ENCODE measurements at regions not wholly inside any gene's neighbourhood (a gene's known extent, or its start where the extent isn't known, plus 50 kb on each side); places are given as distances from the start of the nearest gene placed in this dataset.

- Histone ChIP-seq H3K36me3 (no peaks in the 10 kb centered on the region), H3K4me1 (no peaks in the 10 kb centered on the region), H3K9me3 (no peaks in the 10 kb centered on the region), H3K27ac (no peak overlapping the region), H3K27me3 (no peaks in the 10 kb centered on the region), H3K4me3 (no peak overlapping the region)
- intact Hi-C loops (cut with DNase I; ENCODE audit: low total_unique reads), result no loop called here
- DNase-seq, result no peak
- TF ChIP-seq EP300 (IDR thresholded peaks at IDR 0.05), result no peak
- TF ChIP-seq POLR2A (IDR thresholded peaks at IDR 0.05), result no peak
- no peak for TF ChIP-seq POLR2AphosphoS5 (IDR thresholded peaks at IDR 0.05)
- TF ChIP-seq CTCF (IDR thresholded peaks at IDR 0.05), result no peak
- WGBS, 5 donors, result 54 to 77% (median 73%) methylated on average over 2 of the region's 2 CpGs
Measured at GRCh38 chr12:5264006-5264405, 167.9 kb upstream of the NTF3 start.

DNA sequence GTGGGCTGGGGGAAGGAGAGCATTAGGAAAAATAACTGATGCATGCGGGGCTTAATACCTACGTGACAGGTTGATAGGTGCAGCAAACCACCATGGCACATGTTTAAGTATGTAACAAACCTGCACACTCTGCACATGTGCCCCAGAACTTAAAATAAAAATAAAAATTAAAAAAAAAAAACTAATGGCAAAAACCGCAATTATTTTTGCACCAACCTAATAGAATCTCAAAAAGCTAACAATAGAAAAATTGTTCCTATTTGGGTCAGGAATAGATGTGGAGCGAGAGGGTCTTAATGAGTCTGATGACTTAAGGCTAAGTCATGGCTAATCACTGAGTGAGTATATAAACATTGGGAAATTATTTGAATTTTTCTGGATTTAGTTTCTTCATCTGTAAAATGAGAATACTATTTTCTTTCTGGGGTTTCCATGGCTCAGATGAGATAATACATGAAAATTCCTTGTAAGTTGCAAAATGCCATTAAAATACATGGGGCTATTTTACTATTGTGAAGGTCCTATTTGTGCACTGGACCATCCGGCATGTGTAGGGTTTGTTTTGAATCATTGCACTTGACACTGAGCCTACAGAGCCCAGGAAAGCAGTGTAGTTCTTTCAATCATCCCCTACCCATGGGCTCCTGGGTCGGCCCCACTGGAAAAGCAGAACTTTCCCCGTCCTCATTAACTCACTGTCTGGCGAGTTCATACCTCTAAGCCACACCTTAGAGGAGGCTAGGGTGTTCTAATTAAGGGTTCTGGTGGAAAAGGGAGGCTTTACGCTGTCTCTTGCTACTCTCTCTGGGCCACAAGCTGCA lies 164.1 kb upstream of the NTF3 start:
- 84 to 87% (median 87%) methylated on average over 9 of the region's 9 CpGs for WGBS, 5 donors

DNA sequence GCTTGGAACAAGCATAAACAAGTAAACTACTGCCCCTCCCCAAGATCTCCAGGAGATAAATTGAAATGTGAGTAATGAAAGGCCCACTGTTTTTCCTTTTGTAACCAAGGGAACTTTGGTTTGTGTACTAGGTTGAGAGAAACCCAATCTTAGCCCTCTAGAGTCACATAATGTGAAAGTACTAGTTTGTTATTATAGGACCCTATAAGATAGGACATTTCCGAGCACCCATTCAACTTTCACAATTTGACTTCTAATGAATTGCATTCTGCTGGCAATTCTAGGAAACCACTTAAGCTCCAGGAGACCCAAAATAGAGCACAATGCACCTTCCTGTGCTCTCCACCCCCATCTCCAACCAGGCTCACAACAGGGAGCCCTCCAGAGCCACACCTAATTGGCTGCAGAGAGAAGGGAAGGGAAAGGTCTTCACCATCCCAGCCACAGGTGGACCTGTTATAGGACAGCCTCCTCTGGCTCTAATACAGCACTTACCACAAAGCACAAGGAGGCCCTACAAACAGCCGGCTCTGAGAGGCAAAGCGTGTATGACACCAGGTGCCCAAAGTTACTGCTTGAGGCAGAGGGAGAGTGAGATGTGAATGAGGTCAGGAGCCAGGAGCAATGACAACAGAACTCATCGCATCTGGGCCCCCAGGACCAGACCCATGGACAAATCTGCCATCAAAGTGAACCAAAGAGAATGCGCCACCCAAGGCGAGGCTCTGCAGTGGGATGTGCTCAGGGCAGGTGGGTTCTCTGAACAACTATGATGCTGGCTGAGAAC lies 163.3 kb upstream of the NTF3 start:
- Histone ChIP-seq H3K4me3 (no peak overlapping the region), H3K27me3 (no peaks in the 10 kb centered on the region), H3K36me3 (no peaks in the 10 kb centered on the region), H3K27ac (no peak overlapping the region), H3K4me1 (peaks cover 0 to 3% (median 0%) of the 10 kb centered on the region in 4 donors), H3K9me3 (no peaks in the 10 kb centered on the region)
- intact Hi-C loops (cut with DNase I; ENCODE audit: low total_unique reads), result no loop called here
- WGBS, 5 donors, result 92 to 96% (median 93%) methylated on average over 6 of the region's 6 CpGs
- TF ChIP-seq EP300 (IDR thresholded peaks at IDR 0.05), result no peak
- no peak for TF ChIP-seq POLR2A (IDR thresholded peaks at IDR 0.05)
- no peak for TF ChIP-seq CTCF (IDR thresholded peaks at IDR 0.05)
- TF ChIP-seq POLR2AphosphoS5 (IDR thresholded peaks at IDR 0.05), result no peak
- DNase-seq, result no peak

More for the DNA sequence above, 164.1 kb upstream of the NTF3 start:
- intact Hi-C loops (cut with DNase I; ENCODE audit: low total_unique reads), result no loop called here
- Histone ChIP-seq H3K27ac (no peak overlapping the region), H3K9me3 (no peaks in the 10 kb centered on the region), H3K4me1 (no peaks in the 10 kb centered on the region), H3K36me3 (no peaks in the 10 kb centered on the region), H3K4me3 (no peak overlapping the region), H3K27me3 (no peaks in the 10 kb centered on the region)
- DNase-seq, result no peak
- no peak for TF ChIP-seq CTCF (IDR thresholded peaks at IDR 0.05)
- no peak for TF ChIP-seq EP300 (IDR thresholded peaks at IDR 0.05)
- TF ChIP-seq POLR2AphosphoS5 (IDR thresholded peaks at IDR 0.05), result no peak
- no peak for TF ChIP-seq POLR2A (IDR thresholded peaks at IDR 0.05)

GRCh38 chr12:5269846-5270245 lies 162.1 kb upstream of the NTF3 start:
- H3K27me3 ChIP-seq, result no peaks in the 10 kb centered on the region
- 73 to 93% (median 80%) methylated on average over 3 of the region's 3 CpGs for WGBS, 5 donors
- DNase-seq, result no peak
- TF ChIP-seq CTCF (IDR thresholded peaks at IDR 0.05), result no peak
- no peak for TF ChIP-seq POLR2A (IDR thresholded peaks at IDR 0.05)
- no peak for TF ChIP-seq EP300 (IDR thresholded peaks at IDR 0.05)
- no peak for TF ChIP-seq POLR2AphosphoS5 (IDR thresholded peaks at IDR 0.05)
- H3K27ac ChIP-seq, result no peak overlapping the region
- intact Hi-C loops (cut with DNase I; ENCODE audit: low total_unique reads), result no loop called here
- no peaks in the 10 kb centered on the region for H3K9me3 ChIP-seq
- no peaks in the 10 kb centered on the region for H3K36me3 ChIP-seq
- no peak overlapping the region for H3K4me3 ChIP-seq
- H3K4me1 ChIP-seq, result peaks cover 0 to 5% (median 0%) of the 10 kb centered on the region in 4 donors

Measured in stomach (tissue), 8 donors.